Gastroesophageal sphincter (tissue), 3 donors: ENCODE measurements at regions not wholly inside any gene's neighbourhood (a gene's known extent, or its start where the extent isn't known, plus 50 kb on each side); places are given as distances from the start of the nearest gene placed in this dataset.

ENCODE experiments used
- CTCF ChIP-seq, 4 experiments: fragments of 200-600 bp in 2 of 4; fragments of 450-650 bp in 2 of 4; sonication (generic) in 1 of 4; IDR thresholded peaks; one replicate each; pipeline ENCODE4 v1.5.1; 2017 to 2019; ENCODE audit warnings: antibody characterized with exemption in 4 of 4, mild to moderate bottlenecking in 2 of 4, moderate library complexity in 2 of 4
- POLR2A ChIP-seq, 2 donors: fragments of 450-650 bp; IDR thresholded peaks; one replicate each; pipeline ENCODE4 v1.6.1; 2017; ENCODE audit warnings: antibody characterized with exemption in 2 of 2, mild to moderate bottlenecking in 2 of 2, moderate library complexity in 1 of 2

DNA sequence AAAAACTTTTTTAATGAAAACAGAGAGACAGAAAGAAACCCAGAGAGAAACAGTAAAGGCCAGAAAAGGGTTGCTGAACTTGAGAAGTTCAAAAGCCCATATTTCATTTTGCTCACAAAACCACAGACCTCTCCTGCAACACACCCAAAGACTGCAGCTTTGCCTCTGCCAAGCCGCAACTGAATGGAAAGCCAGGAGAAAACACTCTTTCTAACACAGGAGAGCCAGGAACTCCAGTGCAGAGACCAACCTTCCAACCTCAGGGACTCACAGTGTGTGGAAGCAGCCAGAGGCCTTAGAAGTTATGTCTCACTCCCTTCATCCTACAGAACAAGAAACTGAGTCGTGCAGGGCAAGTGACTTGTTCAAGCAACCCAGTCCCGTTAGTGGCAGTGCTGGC is 163.1 kb upstream of the HES1 start:
- TF ChIP-seq CTCF (IDR thresholded peaks at IDR 0.05) (no peak), POLR2A (IDR thresholded peaks at IDR 0.05) (no peak)
